ENCODE measurements at regions not wholly inside any gene's neighbourhood (a gene's known extent, or its start where the extent isn't known, plus 50 kb on each side); places are given as distances from the start of the nearest gene placed in this dataset.

DNA sequence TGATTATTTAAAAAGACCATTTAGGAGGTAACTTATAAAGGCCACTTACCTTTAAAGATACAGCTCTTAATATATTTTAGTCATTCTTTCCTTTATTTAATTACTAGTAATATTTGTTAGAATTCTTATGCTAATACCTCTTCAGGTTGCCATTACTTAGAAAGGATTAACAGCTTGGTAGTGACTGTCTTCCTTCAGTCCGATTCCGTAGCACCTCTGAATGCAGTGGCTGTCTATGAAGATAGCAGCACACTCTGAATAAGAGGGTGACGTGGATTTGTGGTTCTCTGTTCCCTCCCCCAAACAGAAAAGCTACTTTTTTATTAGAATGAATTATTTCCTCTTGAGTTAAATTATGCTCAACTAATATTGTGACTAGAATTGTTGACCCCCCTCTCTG lies 92.6 kb upstream of the TENM3 start:
- Histone ChIP-seq H3K9me3 (replicated peaks; ENCODE audit: insufficient read depth, low read length) (no peaks in the 10 kb centered on the region), H2AFZ (ENCODE audit: low read length) (no peak overlapping the region), H3K4me1 (ENCODE audit: low read length) (no peaks in the 10 kb centered on the region), H3F3A (ENCODE audit: insufficient read depth, low read length) (no peaks in the 10 kb centered on the region), H3K9me2 (replicated peaks; ENCODE audit: insufficient read depth, low read length) (no peaks in the 10 kb centered on the region), H3K4me3 (ENCODE audit: low read length) (no peak overlapping the region), H3K27me3 (replicated peaks; ENCODE audit: insufficient read depth, low read length) (no peaks in the 10 kb centered on the region), H3K4me2 (ENCODE audit: low read depth, low read length) (no peak overlapping the region), H3K79me2 (ENCODE audit: low read length) (no peaks in the 10 kb centered on the region), H3K36me3 (replicated peaks; ENCODE audit: insufficient read depth, low read length) (no peaks in the 10 kb centered on the region; the same call in 1 of the 2 replicates), H3K9ac (ENCODE audit: low read length) (no peak overlapping the region), H4K20me1 (ENCODE audit: insufficient read depth, low read length) (no peaks in the 10 kb centered on the region), H3K27ac (ENCODE audit: low read length) (no peak overlapping the region)
- no peak for DNase-seq
- TF ChIP-seq, protein P1, sequence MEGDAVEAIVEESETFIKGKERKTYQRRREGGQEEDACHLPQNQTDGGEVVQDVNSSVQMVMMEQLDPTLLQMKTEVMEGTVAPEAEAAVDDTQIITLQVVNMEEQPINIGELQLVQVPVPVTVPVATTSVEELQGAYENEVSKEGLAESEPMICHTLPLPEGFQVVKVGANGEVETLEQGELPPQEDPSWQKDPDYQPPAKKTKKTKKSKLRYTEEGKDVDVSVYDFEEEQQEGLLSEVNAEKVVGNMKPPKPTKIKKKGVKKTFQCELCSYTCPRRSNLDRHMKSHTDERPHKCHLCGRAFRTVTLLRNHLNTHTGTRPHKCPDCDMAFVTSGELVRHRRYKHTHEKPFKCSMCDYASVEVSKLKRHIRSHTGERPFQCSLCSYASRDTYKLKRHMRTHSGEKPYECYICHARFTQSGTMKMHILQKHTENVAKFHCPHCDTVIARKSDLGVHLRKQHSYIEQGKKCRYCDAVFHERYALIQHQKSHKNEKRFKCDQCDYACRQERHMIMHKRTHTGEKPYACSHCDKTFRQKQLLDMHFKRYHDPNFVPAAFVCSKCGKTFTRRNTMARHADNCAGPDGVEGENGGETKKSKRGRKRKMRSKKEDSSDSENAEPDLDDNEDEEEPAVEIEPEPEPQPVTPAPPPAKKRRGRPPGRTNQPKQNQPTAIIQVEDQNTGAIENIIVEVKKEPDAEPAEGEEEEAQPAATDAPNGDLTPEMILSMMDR (IDR thresholded peaks at IDR 0.05; ENCODE audit: low read length) = no peak
- TF ChIP-seq EZH2 (optimal IDR thresholded peaks at IDR 0.05; ENCODE audit: low read depth, low read length) (no peak), EZH2phosphoT487 (IDR thresholded peaks at IDR 0.05; ENCODE audit: low read length) (no peak)

DNA sequence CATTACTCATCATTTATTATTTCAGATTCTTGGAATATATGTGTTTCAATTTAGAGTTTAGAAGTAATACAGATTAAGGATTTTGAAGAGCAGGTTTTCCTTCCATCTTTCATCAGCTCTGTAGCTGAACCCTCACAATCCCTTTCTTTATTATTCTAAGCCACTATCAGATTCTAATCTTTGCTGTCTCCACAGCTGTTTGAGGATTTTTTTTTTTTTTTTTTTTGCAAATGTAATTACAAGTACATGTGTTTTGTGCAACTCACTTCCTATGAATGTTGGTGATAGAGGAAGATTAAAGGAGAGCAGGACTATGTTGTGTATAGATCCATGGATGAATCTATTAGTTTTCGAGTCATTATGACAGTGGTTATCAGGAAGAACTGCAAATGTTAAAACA lies 87.4 kb upstream of the TENM3 start:
- H3K4me2 ChIP-seq (ENCODE audit: low read depth, low read length) = no peak overlapping the region
- H4K20me1 ChIP-seq (ENCODE audit: insufficient read depth, low read length) = no peaks in the 10 kb centered on the region
- no peaks in the 10 kb centered on the region for H3K9me3 ChIP-seq (replicated peaks; ENCODE audit: insufficient read depth, low read length)
- no peaks in the 10 kb centered on the region for H3F3A ChIP-seq (ENCODE audit: insufficient read depth, low read length)
- H3K79me2 ChIP-seq (ENCODE audit: low read length) = no peaks in the 10 kb centered on the region
- H3K27me3 ChIP-seq (replicated peaks; ENCODE audit: insufficient read depth, low read length) = no peaks in the 10 kb centered on the region
- no peak overlapping the region for H3K9ac ChIP-seq (ENCODE audit: low read length)
- H3K4me1 ChIP-seq (ENCODE audit: low read length) = no peaks in the 10 kb centered on the region
- H2AFZ ChIP-seq (ENCODE audit: low read length) = no peak overlapping the region
- H3K4me3 ChIP-seq (ENCODE audit: low read length) = no peak overlapping the region
- H3K27ac ChIP-seq (ENCODE audit: low read length) = no peak overlapping the region
- TF ChIP-seq, protein P1 (IDR thresholded peaks at IDR 0.05; ENCODE audit: low read length) = no peak
- no peak for TF ChIP-seq EZH2 (optimal IDR thresholded peaks at IDR 0.05; ENCODE audit: low read depth, low read length)
- TF ChIP-seq EZH2phosphoT487 (IDR thresholded peaks at IDR 0.05; ENCODE audit: low read length) = no peak
- no peaks in the 10 kb centered on the region; the same call in 1 of the 2 replicates for H3K36me3 ChIP-seq (replicated peaks; ENCODE audit: insufficient read depth, low read length)
- H3K9me2 ChIP-seq (replicated peaks; ENCODE audit: insufficient read depth, low read length) = no peaks in the 10 kb centered on the region
- DNase-seq = no peak

- Histone ChIP-seq H3K36me3 (replicated peaks; ENCODE audit: insufficient read depth, low read length) (no peaks in the 10 kb centered on the region), H2AFZ (ENCODE audit: low read length) (no peak overlapping the region), H4K20me1 (ENCODE audit: insufficient read depth, low read length) (no peaks in the 10 kb centered on the region), H3K9me3 (replicated peaks; ENCODE audit: insufficient read depth, low read length) (no peaks in the 10 kb centered on the region), H3K4me3 (ENCODE audit: low read length) (no peak overlapping the region), H3K4me1 (ENCODE audit: low read length) (no peaks in the 10 kb centered on the region), H3K4me2 (ENCODE audit: low read depth, low read length) (no peak overlapping the region), H3K79me2 (ENCODE audit: low read length) (no peaks in the 10 kb centered on the region), H3K27ac (ENCODE audit: low read length) (no peak overlapping the region), H3K9me2 (replicated peaks; ENCODE audit: insufficient read depth, low read length) (no peaks in the 10 kb centered on the region), H3K27me3 (replicated peaks; ENCODE audit: insufficient read depth, low read length) (no peaks in the 10 kb centered on the region), H3K9ac (ENCODE audit: low read length) (no peak overlapping the region), H3F3A (ENCODE audit: insufficient read depth, low read length) (no peaks in the 10 kb centered on the region)
- TF ChIP-seq EZH2 (optimal IDR thresholded peaks at IDR 0.05; ENCODE audit: low read depth, low read length) (no peak), EZH2phosphoT487 (IDR thresholded peaks at IDR 0.05; ENCODE audit: low read length) (no peak)
- TF ChIP-seq, protein P1 (IDR thresholded peaks at IDR 0.05; ENCODE audit: low read length) = no peak
- DNase-seq = no peak
Observed at GRCh38 chr4:182163180-182163579, 80.0 kb upstream of the TENM3 start.

All from MM.1S (cell line).